Activated CD4-positive, alpha-beta T cell treated with anti-CD3 and anti-CD28 coated beads, Interleukin-2, Interleukin-4, amounts not matched to agents 100 ng/mL and 50 ng/mL, durations not matched to agents 16 hours and 8 hours (primary cell): ENCODE measurements at regions not wholly inside any gene's neighbourhood (a gene's known extent, or its start where the extent isn't known, plus 50 kb on each side); places are given as distances from the start of the nearest gene placed in this dataset.
A peak's percentile ranks its signal among the peaks of the same experiment; 100 is the strongest.

Source experiments
- DNase-seq: peaks from one replicate; pipeline ENCODE4 v3.0.0-alpha.2; 2020; ENCODE audit warnings: low spot score

DNA sequence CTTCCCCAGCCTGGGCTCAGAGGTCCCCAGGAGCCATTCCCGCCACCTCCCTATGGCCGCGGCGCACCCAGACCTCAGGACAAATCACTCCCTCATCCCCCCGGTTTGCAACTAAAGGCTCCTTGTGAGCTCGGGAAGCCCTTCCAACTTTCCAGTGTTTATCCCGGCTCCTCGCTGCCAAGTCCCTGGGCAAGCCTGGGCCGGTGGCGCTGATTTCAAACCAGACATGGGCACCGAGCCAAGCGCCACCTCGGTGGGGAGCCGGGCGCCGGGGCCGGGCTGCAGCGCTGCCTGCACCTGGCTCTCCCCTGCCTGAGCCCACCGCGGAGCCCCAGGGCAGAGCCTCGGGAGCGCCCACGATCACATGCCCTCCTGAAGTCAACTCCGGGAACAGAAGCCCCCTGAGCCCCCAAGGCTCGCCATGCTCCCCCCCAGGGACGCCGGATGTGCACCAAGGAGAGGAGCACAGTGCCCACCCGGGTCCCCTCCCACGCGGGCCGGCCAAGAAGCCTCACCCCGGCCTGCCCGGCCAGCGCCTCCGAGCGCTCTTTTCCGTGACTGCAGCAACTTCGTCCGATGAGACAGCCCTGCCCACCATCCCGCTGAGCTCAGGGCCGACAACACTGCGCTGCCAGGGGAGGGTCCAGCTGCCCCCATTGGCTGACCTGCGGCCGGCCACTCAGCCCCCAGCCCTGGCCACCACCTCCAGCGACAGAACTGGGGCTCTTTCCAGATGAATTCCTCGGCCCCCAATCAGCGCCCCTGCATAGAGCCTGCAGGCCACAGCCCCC is 50.0 kb downstream of the NCOR2 start:
- DNase-seq = no peak

DNA sequence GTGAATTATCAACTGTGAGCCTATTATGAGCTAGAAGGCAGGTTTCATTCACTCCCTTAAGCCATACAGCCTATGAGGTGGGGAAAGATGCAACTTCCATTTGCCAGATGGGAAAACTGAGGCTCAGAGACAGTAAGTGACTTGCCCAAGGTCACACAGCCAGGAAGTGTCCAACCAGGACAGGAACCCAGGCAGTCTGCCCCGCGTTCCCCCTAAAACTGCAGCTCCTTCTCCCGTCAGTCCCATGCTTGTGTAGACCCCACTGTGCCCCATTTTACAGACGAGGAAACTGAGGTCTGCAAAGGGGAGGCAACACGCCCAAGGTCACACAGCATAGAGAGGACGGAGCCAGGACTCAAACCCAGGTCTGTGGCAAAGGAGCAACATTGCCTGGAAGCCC is 50.6 kb downstream of the NCOR2 start:
- DNase-seq = no peak

DNA sequence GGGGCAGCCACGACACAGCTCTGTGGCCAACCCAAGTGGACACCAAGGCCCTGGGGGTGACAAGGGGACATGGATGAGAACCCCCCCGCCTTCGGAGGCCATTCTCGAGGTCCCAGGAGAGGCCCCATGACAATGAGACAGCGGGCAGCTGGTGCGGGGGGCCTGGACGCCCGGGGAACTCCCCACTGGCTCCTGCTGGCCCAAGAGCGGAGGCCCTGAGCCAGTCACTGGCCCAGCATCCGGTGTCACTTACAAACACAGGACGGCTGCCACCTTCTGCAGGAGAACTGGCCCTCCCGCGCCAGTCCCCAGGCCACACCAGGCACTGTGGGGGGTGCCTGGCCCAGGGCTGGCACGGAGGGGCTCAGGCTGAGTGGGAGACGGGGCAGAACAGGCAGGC is 51.4 kb downstream of the NCOR2 start:
- no peak for DNase-seq

DNA sequence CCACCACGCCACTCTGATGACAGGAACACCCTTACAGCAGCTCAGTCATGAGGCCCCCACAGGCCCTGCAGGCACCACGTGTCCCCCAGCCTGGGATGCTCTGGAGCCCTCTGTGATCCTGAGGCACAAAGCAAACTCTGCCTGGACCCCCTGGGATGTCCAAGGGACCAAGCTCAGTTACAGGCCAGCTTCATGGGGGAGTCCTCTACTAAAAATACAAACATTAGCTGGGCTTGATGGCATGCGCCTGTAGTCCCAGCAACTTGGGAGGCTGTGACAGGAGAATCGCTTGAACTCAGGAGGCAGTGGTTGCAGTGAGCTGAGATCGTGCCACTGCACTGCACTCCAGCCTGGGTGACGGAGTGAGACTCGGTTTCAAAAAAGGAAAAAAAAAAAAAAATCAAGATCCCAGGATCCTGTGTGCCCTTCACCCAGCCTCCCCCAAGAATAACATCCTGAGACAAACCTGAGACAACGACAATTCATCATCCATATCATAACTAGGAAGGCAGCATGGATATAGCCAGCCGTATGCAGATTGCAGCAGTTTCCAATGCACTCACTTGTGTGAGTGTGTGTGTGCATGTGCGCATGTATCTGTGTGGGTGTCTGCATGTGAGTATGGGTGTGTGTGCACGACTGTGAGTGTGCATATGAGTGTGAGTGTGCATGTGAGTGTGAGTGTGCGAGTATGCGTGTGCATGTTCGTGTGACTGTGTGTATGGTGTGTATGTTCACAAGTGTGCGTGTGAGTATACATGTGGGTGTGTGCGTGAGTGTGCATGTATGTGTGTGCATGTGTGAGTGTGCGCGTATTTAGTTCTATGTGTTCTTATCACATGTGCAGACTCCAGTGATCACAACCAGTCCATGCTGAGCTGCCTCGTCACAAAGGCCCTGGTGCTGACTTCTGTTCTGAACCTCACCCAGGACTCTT is 52.1 kb downstream of the NCOR2 start:
- DNase-seq = no peak

DNA sequence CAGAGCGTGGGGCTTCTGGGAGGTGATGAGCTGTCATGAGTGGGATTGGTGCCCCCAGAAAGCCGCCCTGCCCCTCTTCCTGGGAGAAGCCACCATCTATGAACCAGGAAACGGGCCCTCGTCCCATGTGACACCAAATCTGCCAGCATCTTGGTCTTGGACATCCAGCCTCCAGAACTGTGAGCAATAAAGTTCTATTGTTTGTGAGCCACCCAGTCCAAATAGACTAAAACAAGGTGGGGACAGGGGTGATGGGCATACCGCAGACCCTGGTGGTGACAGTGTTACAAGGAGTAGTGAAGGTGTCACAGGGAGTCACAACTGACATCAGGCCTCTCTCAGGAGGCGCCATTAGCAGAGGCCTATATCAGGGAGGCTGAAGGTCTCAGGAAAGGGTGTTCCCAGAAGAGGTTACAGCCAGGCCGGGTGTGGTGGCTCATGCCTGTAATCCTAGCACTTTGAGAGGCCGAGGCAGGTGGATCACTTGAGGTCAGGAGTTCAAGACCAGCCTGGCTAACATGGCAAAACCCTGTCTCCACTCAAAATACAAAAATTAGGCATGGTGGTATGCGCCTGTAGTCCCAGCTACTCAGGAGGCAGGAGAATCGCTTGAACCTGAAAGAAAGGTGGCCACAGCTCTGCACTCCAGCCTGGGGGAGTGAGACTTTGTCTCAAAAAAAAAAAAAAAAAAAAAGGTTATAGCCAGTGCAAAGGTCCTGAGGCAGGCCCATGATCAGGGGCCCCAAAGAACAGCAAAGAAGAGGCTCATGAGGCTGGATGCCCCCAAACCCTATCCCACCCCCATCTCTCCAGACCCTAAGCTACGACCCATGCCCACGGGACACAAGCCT is 53.0 kb downstream of the NCOR2 start:
- no peak for DNase-seq

DNA sequence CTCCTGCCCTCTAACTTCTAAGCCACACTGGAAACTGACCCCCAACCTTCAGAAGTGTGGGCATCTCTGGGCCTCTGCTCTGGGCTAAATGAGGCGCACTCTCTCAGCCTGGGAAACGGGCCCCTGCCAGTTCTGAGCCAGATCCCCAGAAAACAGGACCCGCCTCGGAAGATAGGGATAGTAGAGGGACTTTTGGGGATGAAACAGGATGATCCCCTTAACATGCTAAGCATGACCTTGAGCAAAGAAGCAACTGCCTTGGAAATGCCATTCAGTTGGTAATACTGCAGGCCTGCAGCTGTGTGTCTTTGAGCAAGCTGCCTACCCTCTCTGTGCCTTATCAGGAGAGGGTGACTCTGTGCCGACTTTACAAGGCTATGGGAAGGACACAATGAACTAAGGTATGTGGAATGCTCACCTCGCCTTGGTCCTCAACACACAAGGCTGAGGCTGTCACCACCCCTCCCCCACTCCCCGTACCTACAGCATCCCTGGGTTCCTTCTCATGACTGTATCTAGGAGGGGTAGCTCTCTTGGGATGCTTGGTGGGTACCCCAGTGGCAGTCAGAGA is 54.0 kb downstream of the NCOR2 start:
- DNase-seq = no peak

DNA sequence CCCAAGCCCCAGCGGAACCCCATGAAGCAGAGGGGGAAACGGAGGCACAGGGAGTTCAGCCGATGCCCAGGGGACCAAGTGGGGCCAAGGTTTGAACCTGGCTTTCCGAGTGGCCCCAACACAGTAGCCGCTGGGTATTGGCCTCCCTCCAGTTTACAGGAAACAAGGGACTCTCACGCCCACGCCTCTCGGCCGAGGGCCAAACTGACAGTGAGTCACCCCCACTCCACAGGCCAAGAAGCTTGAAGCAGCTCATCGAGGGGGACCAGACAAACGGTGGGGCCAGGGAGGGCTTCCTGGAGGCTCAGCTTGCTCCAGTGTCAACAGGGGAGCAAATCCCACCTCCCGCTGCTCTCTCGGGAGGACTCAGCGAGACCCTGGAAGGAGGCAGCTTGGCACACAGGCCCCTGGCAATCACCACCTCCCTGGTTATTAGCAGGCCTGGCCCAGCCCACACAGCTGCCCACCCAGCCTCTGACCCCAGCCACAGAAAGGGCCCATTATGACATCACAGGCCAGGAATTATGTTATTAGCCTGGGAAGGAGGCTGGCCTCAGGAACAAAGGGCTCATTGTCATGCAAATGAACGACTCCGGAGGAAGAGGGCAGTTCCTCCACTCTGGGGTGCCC is 54.6 kb downstream of the NCOR2 start:
- DNase-seq = no peak

DNA sequence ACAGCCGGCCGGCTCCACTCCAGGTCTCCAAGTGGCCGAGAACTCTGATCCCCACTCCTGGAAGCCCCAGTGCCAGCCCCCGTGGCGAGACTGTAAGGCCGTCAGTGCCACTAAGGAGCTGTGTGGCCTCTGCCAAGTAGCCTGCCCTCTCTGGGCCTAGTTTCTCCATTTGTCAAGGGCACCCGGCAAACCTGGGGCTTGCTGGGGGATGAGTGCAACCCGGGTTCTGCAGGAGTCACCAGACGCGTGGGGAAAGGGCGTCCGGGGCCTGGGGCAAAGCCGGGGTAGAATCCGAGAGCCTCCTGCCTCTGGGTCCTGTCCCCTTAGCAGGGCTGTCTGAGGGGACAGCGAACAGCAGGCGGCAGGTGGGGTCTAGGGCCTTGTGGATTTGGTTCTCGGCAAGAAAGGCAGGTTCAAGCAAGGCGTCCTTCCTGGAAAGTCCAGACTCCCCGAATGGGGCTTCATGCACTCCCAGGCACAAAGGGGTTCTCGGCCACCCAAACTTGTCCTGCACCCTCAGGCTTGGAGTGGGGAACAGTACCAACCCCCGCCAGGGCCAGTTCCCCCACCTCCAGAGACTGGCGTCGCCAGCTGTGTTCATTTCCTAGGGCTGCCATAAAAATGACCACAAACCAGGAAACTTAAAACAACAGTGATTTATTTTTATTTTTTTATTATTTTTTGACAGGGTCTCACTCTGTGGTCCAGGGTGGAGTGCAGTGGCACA is 56.0 kb downstream of the NCOR2 start:
- DNase-seq = no peak

DNA sequence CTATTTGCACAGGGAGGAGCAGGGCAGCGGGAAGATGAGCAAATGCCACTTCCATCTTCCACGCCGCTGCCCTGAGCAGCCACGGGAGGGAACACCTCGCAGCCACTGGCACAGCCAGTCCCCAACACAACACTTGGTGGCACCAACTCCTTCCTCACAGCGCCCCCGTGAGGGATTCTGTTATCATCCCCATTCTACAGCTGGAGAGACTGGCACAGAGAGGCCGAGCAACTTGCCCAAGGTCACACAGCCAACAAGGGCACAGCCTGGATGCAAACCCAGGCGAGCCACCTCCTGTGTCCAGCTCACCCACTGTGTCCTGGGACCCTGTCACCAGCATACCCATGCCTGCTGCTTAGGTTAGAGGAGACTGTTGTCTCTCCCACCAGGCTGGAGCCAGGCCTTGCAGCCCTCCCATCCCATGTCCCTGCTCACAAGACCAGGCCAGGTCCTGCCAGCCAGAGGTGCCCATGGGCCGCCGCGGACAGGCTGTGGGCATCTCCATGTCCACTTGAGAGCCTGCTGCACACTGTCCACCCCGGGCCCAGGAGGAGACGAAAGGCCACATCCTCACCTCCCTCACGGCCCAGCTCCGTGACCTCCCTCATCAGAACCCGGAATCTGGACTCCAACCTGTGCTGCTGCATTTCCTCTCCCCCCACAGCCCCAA is 57.0 kb downstream of the NCOR2 start:
- DNase-seq = peak; percentile 6

DNA sequence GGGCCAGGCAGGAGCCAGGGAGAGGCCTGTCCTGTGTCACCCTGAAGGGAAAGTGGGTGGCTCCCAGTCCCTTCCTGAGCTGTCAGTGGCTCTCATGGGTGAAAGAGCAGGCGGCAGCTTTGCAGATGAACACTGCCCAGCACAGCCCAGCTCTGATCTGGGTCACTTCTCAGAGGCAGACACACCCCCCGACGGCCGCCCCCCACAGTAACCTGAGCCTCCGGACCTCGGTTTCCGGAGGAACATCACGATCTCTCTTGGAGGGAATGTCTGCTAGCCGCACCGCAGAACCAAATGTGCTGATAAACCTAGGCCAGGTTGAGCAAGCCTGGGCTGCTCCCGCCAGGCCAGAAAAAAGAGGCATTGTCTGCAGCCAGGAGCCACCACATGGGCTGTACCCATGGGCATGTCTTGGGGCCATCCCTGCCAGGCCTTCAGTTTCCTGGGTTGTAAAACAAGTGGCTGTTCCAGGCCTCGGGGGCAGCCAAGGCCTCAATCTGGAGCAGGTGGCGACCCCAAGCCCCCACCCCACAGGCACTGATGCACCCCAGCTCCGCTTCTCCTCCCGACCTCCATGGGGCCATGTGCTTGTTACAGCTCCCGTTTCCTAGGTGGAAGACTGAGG is 57.6 kb downstream of the NCOR2 start:
- no peak for DNase-seq

DNA sequence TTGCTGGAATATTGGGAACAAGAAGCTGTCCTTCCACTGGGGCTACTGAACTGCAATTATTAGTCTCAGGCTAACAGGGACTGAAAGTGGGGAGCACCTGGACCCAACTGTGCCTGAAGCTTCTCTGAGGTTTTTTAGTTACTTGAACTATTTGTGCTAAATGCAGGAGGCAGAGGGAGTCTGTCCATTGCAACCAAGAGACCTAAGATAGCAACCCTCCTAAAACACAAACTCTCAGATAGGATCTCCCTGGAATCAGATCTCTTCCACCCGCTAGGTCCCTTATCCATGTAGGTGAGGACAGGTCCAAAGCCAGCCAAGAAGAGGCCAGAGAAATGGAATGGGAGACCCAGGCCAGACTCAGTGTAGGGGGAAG is 58.1 kb downstream of the NCOR2 start:
- DNase-seq = no peak

DNA sequence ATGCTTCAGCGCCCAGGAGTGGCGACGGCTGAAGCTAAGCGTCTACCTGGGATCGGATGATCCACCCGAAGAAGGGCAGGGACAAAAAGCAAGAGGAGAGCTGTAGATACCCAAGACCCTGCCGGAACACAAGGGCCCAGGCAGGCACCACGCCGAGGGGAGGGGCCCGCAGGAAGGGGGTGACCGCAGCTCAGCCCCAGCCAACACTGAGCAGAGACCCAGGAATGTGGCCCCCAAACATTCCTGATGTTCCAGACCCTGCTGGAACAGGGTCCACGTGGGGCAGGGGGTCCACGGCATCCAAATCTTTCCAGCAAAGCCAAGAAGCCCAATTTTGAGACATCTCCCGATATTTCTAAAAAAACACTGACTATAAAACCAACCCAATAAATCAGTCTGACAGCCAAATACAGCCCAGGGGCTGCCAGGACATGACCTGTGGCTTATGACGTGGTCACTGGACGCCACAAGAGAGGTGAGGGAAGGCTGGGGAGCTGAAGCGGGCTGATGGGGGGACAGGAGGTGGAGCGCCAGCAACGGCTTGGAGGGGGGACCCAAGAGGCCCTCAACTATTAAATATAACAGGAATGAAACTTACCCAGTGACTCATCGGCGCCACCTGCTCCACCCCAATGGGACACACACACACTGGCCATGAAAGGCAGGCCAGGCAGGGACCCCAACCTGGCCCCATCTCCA is 58.9 kb downstream of the NCOR2 start:
- DNase-seq = no peak

DNA sequence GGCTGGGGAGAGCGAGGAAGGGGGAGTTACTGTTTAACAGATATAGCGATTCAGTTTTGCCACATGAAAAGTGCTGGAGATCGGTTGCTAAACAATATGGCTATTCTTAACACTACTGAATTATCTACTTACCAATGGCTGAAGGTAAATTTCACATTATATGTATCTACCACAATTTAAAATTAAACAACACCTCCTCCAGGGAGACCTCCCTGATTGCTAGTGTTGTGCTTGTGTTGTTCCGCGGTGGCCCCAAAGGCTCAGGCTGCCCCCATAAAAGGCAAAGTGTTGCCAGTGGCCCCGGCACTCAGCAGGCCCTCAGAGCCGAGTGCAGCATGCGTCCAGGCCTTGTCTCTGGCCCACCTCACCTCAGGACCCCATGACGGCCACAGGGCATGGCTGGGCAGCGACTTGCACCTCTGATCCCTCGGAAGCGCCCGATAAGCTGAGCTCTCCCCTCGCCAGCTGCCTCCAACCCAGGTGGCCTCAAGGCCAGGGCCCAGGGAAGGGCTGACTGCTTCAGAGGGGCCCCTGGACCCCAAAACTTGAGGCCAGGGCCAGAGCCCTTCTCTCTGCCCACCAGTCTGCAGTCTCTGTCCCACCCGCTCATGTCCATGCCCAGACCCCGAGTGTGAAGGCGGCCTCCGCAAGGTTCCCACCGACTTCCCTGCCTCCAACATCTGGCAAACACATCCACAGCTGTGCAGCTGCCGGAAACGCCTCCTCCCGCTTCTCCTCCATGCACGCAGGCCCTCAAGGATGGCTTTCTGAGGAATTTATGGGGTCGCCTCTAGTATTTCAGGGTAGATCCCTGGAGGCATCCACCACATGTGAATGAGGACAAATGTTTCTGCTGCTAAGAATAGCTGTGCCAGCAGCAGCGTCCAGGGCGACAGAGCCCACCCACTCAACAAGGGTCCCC is 60.0 kb downstream of the NCOR2 start:
- DNase-seq = no peak

DNA sequence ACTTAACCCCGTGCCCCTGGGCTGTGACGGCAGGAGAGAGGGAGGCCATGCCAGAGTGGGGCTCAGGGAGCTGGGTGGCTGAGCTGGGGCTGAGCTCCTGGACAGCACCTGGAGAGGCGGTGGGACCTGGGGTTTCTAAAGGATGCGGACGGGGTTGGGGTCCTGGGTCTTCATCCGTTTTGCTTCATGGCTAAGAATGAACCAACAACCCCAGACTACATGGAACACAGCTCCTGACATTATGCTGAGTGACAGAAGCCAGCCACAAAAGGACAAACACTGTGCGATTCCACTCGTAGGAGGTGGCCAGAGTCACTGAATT is 60.6 kb downstream of the NCOR2 start:
- no peak for DNase-seq

DNA sequence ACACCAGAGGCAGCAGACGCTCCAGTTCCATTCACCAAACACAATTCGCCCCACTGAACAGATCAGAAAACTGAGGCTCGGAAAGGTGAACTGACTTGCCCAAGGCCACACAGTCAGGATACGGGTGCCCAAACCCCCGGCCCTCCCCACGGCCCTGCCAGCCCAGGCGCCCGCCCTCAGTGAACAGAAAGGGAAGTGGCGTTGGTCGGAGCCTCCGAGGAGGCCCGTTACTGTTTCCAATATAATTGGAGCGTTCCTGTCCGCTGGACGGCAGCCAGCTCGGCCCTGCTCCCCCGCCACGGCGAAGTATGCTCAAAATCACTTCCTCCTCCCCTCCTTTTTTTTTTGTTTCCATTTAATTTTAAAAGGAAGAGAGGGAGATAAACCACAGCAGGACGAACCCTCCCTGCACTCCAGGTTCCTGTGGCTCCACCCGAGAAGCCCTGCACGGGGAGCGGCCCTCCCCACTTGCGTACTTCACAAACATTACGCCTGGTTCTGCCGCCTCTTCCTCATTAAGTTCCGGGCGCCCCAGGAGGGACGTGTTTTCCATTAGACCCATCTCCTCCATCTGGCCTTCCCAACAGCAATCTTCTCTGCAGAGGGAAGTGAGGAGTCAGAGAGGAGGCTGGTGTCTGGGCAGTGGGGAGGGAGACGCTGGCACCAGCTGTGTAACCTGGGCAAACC is 61.1 kb downstream of the NCOR2 start:
- DNase-seq = no peak

DNA sequence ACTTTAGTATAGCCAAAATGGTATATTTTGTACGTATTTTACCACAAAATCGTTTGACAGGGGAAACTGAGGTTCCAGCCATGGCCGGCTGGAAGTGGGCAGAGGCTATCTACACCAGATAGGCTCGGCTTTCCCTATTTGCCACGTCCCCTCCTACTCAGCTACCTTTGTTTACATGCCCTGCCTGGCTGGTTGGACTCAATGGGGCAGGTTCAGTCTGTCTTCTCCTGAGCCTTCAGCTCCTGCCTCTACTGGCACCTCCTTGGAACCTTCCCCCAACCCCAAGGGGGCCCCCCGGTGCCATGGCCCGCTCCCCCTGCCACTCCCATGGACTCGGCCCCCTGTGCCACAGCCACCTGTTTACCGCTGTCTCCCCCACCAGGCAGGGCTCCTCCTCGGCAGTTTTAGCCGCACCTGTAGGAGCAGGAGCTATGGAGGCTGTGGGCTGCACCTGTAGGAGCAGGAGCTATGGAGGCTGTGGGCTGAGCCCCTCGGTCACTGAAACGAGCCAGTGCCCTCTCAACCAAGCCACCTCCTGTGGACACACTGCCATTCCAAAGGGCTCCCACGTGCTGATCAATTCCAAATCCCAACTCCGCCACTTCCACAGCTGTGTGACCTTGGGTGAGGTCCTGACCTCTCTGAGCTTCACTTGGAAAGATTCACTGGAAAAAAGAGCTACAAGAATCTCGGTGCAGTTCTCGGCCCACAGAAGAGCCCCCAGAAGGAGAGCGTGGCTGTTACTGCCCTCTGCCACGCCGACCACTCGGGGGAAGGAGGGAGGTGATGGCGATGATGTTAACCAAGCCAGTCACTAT is 62.2 kb downstream of the NCOR2 start:
- no peak for DNase-seq
